ENCODE measurements at regions not wholly inside any gene's neighbourhood (a gene's known extent, or its start where the extent isn't known, plus 50 kb on each side); places are given as distances from the start of the nearest gene placed in this dataset.

- peak; percentile 84 for TF ChIP-seq ZBTB12 (CRISPR knock-in tag; IDR thresholded peaks at IDR 0.05)
- TF ChIP-seq ZC3H8 (IDR thresholded peaks at IDR 0.05): no peak
- TF ChIP-seq ZFP91 (CRISPR knock-in tag; IDR thresholded peaks at IDR 0.05): no peak
- no peak for TF ChIP-seq CHD1 (IDR thresholded peaks at IDR 0.05; ENCODE audit: low read length)
- TF ChIP-seq E2F4 (CRISPR knock-in tag; IDR thresholded peaks at IDR 0.05; ENCODE audit: low read depth): no peak
- no peak for TF ChIP-seq POLR2AphosphoS5 (IDR thresholded peaks at IDR 0.05; ENCODE audit: control insufficient read depth, insufficient read depth, low read depth, low read length)
- TF ChIP-seq CHD2 (IDR thresholded peaks at IDR 0.05; ENCODE audit: low read depth, low read length): no peak
- no peak for TF ChIP-seq NCOA4 (IDR thresholded peaks at IDR 0.05; ENCODE audit: partially characterized antibody)
- no peak for TF ChIP-seq POLR2G (IDR thresholded peaks at IDR 0.05; ENCODE audit: low read depth, low read length)
- no peak for TF ChIP-seq ZHX1 (conservative IDR thresholded peaks at IDR 0.05; ENCODE audit: low read length)
- TF ChIP-seq ZNF407 (IDR thresholded peaks at IDR 0.05; ENCODE audit: low read depth): no peak
These were observed 452.1 kb upstream of the PPP2R3A start (continued) for GRCh38 chr3:135513106-135514059.

Measured in K562 (cell line).